NCI-H460 (cell line): ENCODE measurements at regions not wholly inside any gene's neighbourhood (a gene's known extent, or its start where the extent isn't known, plus 50 kb on each side); places are given as distances from the start of the nearest gene placed in this dataset.
"Not testable (repeated sequence)": the region's sequence is repeated elsewhere in the genome, so short reads cannot be mapped to it uniquely, and the experiment has no call there.

ENCODE experiments used
- DNase-seq: peaks from one replicate; pipeline ENCODE4 v3.0.0-alpha.2; 2016; ENCODE audit warnings: low read depth; ENCODE audit errors: extremely low read depth

DNA sequence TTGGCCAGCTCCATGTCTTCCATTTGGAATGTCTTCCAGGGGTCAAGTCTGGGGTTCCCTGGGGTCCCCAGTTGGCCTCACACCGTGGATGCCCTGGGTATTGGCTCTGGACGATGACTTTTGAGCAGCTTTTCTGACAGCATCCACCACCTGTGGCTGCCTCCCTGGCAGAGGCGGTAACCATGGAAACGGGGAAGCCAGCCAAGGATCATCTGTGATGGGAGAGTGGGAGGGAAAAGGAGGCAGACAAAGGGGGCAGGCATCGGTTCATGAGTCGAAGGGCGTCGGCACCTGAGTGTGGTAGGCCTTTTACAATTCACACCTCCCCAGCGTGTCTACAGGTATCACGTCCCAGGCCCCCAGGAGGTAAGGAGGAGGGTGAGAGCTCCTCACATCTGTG, 152.2 kb downstream of the ASMT start:
- no peak for DNase-seq

GRCh38 chrX:1778817-1779216, 164.0 kb downstream of the ASMT start:
- no peak for DNase-seq

DNA sequence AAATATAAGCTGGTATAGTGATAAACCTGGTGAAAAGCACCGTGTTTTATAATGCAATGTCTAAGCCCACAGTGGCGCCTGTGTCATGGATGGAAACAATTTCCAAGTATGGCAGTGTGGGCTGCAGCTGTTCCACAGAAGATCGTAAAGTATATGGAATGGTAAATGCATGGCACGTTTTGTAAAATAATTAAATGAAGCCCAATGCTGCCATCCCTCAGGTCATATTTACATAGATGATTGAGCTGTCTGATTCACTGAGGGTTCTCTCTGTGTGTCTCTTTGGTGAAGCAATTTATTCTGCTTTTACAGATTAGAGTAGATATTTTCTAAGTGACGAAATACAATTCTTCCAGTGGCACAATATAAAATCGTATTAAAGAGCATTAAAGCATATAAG, 164.8 kb downstream of the ASMT start:
- DNase-seq: no peak

DNA sequence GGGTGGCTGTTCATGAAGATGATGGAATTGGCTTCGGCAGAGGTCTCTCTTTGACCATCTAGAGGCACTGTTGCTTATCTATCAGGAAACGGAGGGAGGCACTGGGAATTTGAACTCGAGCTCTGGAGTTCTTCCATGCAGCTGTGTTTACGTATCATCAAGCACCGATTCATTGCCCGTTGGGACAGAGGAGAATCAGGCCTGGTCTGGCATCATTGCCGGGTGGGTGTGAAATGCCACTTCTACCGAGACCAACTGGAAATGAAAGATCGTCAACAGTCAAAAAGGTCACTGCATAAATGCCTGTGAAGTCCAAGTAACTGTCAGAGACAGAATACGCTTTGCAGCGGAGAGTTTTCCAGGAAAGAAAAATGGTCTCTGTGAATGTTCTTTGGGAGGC, 166.9 kb downstream of the ASMT start:
- DNase-seq: peak; percentile 78

- DNase-seq: no peak
These were observed 169.9 kb downstream of the ASMT start for GRCh38 chrX:1784773-1785172.

DNA sequence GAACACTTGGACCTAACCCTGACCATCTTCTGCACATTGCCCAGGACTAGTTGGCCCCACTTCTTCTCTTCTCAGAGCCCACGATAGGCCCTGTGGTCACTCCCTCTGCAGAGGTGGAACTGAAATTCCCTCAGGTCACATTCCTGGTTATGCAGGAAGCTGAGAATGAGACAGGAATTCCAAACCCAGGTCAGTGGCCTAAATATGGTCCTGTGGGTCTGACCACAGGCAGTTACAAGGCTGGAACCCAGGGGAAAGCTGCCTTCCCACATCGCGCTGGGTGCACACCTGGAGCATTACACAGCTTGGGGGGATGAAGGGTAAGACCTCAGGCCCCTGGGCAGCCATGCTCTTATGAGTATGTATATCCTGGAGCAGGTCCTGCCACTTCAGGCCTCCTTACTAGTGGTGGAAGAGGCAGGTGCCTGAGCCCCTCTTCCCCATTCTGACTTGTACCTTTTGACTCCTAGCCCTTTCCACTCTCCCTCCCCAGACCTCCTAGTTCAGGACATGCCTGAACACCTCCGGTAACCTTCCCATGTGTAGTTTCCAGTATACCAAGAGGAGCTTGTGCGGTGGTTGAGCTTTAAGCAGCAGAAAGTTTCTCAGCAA, 173.5 kb downstream of the ASMT start:
- no peak for DNase-seq

DNA sequence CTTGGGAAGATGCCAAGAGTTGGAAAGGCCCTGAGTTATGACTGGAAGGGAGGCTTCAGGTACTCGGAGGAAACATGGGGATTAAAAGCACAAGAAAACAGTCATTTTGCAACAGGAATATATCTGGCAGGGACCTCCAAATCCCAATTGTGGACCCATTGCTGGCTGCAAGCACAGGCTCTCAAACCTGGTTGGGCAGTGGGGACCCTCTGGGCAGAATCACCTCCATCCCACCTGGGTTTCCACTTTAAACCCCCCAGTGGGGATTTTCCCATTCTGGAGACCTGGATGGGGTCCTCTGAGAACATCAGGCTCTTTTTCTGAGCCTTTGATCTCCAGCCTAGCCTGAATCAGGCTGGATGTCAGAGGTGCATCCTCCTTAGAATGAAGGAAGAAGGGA, 177.8 kb downstream of the ASMT start:
- no peak for DNase-seq

- DNase-seq: no peak
These were observed 179.7 kb downstream of the ASMT start for GRCh38 chrX:1794586-1794985.

DNA sequence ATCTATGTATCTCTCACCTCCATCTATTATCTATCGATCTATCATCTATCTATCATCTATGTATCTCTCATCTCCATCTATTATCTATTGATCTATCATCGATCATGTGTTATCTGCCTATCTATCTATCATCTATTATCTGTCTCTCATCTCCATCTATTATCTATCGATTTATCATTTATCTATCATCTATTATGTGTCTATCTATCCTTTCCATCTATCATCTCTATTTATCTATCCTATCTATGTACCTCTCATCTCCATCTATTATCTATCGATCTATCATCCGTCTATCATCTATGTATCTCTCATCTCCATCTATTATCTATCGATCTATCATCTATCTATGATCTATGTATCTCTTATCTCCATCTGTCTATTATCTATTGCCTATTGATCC, 188.1 kb downstream of the ASMT start:
- DNase-seq: no peak

DNA sequence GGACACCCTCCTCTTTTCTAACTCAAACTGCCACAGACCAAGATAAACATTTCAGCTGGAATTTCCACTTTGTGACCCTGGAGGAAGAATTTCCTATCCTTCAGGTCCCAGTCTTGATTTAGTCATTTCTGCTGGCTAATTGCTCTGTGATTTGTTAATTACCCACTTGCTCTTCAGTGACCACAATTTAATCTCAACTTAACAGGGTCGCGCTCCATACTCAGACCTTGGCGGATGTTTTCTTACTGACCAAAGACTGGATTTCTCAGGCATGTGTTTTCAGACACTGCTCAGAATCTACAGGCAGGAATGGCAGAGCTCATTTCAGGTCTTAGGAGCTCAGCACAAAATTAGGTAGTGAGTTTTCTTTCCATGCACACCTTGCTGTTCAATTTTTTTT, 188.9 kb downstream of the ASMT start:
- DNase-seq: no peak

DNA sequence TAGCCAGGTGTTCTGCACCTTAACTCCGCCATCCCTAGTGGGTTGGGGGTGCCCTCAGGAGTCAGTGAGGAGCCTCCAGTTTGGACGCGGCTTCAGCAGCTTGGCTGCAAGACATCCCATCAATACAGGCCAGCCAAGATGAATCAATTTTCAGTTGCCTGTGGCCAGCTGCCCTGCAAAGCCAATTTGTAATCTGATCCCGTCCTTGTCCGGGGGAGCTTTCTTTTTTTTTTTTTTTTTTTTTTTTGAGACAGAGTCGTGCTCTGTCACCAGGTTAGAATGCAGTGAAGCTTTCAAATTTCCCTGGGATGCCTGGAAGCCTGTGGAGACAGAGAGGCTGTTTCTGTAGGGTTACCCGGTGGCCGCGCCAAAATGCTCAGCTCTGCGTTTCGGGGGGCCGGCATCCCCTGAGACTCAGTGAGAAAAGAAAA, 192.5 kb downstream of the ASMT start:
- DNase-seq: no peak

DNA sequence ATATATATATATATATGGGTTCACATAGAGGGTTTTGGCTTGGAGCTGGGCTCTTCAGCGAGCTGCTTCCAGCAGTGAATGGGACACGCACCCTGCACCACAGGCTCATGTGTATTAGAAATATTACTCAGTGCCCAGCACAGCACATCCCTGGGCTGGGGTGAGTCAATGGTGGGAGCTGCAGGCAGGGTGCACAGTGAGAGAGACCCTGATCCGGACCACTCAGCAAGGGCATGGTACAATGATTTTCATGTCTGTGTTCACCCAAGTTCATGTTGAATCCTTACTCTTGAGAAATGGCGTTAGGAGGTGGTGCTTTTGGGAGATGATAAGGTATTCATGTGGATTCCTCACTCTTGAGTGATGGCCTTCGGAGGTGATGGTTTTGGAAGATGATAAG, 194.7 kb downstream of the ASMT start:
- DNase-seq: no peak

- DNase-seq: no peak
These were observed 198.9 kb downstream of the ASMT start for GRCh38 chrX:1813809-1814208.

DNA sequence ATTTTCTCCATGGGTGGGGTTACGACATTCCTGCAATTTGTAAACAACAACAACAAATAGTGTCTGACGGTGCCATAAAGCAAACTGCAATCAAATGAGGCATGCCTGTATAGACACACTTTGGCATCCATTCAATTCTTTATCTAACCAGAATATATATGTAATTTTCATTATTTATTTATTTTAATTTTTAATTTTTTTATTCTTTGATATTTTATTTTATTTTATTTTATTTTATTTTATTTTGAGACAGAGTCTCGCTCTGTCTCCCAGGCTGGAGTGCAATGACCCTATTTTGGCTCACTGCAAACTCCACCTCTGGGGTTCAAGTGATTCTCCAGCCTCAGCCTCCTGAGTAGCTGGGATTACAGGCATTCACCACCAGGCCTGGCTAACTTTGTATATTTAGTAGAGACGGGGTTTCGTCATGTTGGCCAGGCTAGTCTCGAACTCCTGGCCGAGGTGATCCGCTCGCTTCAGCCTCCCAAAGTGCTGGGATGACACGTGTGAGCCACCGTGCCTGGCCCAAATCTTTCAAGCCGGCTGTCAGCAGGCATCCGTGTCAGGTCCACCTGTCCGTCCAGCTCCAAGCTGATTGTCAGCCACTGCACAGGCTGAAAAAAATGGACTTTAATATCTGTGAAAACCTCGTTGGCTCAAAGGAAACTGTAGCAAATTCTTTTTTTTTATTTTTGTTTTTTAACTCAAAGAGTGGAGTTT, 200.8 kb downstream of the ASMT start:
- no peak for DNase-seq

DNA sequence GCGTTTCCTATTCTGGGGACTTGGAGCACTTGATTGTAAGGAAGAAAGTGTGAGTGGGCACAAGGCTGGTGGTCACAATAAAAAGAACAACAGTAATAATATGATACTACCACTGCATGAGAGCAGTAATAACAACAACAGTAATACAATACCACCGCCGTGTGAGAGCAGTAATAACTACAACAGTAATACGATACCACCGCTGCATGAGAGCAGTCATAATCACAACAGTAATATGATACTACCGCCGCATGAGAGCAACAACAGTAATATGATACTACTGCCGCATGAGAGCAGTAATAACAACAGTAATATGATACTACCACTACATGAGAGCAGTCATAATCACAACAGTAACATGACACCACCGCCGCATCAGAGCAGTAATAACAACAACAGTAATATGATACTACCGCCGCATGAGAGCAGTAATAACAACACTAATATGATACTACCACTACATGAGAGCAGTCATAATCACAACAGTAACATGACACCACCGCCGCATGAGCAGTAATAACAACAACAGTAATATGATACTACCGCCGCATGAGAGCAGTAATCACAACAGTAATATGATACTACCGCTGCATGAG, 201.6 kb downstream of the ASMT start:
- not testable (repeated sequence) for DNase-seq

- DNase-seq: no peak
These were observed 207.0 kb downstream of the ASMT start for GRCh38 chrX:1821846-1822245.

GRCh38 chrX:1824855-1825254, 210.0 kb downstream of the ASMT start:
- DNase-seq: no peak

DNA sequence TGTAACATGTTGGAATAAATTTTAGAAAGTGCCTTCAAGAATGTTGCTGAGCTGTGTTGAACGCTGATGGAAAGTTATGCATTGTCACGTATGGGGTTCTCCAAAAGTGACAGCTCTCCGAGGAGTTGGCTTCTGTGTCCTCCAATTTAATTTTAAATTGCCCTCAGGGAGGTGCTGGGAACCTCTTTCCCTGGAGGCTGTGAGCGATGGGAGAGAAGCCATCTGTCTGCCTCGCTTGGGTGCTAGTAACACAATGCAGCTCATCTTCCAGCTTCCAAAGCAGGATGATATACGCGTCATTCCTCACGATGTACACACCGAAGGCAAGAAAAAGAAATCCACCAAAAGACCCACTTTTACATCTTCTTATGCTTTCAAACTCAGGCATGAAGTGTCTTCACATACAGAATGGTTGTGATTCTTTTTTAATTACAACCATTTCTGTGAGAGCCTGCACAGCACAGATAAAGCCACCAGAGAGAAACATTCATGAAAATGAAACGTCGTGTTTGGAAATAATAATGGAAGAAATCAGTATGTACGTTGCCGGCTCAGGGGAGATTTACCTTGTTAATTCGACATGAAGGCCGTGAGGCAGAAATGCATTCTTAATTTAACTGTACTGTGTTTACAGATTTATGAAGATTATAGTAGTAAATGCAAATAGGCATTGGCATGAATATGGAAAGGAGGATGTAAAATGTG, 218.9 kb downstream of the ASMT start:
- DNase-seq: no peak

GRCh38 chrX:1835056-1835455, 220.2 kb downstream of the ASMT start:
- no peak for DNase-seq

- DNase-seq: no peak
These were observed 221.8 kb downstream of the ASMT start for GRCh38 chrX:1836683-1837082.

DNA sequence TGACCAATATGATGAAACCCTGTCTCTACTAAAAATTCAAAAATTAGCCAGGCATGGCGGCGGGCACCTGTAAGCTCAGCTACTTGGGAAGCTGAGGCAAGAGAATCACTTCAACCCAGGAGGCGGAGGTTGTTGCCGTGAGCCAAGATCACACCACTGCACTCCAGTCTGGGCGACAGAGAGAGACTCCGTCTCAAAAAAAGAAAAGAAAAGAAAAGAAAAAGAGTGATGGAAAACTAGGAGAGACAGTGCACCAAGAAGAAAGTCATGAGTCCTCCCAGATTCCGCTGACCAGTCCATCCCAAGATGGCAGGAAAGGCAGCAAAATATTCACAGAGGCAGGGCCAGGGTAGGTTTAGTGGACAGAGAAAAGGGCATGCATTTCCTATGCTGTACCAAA, 226.9 kb downstream of the ASMT start:
- no peak for DNase-seq

- not testable (repeated sequence) for DNase-seq
These were observed 232.1 kb downstream of the ASMT start for GRCh38 chrX:1847000-1847399.
